Smooth muscle cell (in vitro differentiated cells): ENCODE measurements at regions not wholly inside any gene's neighbourhood (a gene's known extent, or its start where the extent isn't known, plus 50 kb on each side); places are given as distances from the start of the nearest gene placed in this dataset.

Experiments
- DNase-seq: peaks from one replicate; lab custom pipeline; 2025; ENCODE audit not compliant: unreplicated experiment; lab: John Stamatoyannopoulos, UW
- H2AFZ ChIP-seq: fragments of 200-600 bp; sonication (generic); 2 replicates; pipeline ENCODE4 v1.6.0; 2016; ENCODE audit warnings: antibody characterized with exemption, low read depth, mild to moderate bottlenecking
- H3F3A ChIP-seq: fragments of 200-600 bp; sonication (generic); 2 replicates; pipeline ENCODE4 v1.6.0; 2017; ENCODE audit warnings: antibody characterized with exemption, low read depth
- H3K27ac ChIP-seq: fragments of 200-600 bp; sonication (generic); 2 replicates; pipeline ENCODE4 v1.5.1; 2016; ENCODE audit warnings: low read depth, mild to moderate bottlenecking
- H3K27me3 ChIP-seq: fragments of 200-600 bp; sonication (generic); 2 replicates; pipeline ENCODE4 v1.6.1; 2016; ENCODE audit warnings: low read depth, mild to moderate bottlenecking
- H3K36me3 ChIP-seq: fragments of 200-600 bp; sonication (generic); 2 replicates; pipeline ENCODE4 v1.5.1; 2016; ENCODE audit warnings: low read depth
- H3K4me1 ChIP-seq: fragments of 200-600 bp; sonication (generic); 2 replicates; pipeline ENCODE4 v1.5.1; 2016; ENCODE audit warnings: low read depth
- H3K4me2 ChIP-seq: fragments of 200-600 bp; sonication (generic); 2 replicates; pipeline ENCODE4 v1.6.0; 2016; ENCODE audit warnings: mild to moderate bottlenecking
- H3K4me3 ChIP-seq: fragments of 200-600 bp; sonication (generic); 2 replicates; pipeline ENCODE4 v1.5.1; 2016; ENCODE audit warnings: mild to moderate bottlenecking
- H3K79me2 ChIP-seq: fragments of 200-600 bp; sonication (generic); 2 replicates; pipeline ENCODE4 v1.6.0; 2016; ENCODE audit warnings: low read depth, mild to moderate bottlenecking
- H3K9ac ChIP-seq: fragments of 200-600 bp; sonication (generic); 2 replicates; pipeline ENCODE4 v1.6.0; 2016; ENCODE audit warnings: low read depth
- H3K9me3 ChIP-seq: fragments of 200-600 bp; sonication (generic); replicated peaks from 2 replicates; pipeline ENCODE4 v1.5.1; 2016; ENCODE audit warnings: low read depth
- H4K20me1 ChIP-seq: fragments of 200-600 bp; sonication (generic); 2 replicates; pipeline ENCODE4 v1.6.0; 2016; ENCODE audit warnings: low read depth
- WGBS: methylation state at CpG from one replicate; pipeline ENCODE4 v1.1.7; 2016; ENCODE audit warnings: low lambda C conversion rate; 5-methylcytosine and 5-hydroxymethylcytosine counted together
- TF ChIP-seq, protein P1 (sequence below): fragments of 200-600 bp; sonication (generic); IDR thresholded peaks from 2 replicates; pipeline ENCODE4 v1.5.1; 2017; ENCODE audit warnings: borderline replicate concordance, mild to moderate bottlenecking, antibody characterized with exemption; ENCODE audit not compliant: insufficient read depth, poor library complexity, severe bottlenecking

DNA sequence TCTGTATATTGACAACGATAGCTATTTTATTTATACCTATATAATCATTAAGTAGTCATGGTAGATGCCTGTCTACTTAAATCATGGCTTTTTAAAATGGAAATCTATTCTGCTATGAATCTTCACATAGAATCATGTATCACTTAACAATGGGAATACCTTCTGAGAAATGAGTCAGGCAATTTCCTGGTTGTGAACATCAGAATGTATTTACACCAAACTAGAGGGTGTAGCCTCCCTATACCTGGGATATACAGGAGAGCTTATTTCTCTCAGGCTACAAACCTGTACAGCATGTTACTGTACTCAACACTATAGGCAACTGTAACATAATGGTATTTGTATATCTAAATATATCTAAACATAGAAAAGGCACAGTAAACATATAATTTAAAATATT, 502.3 kb downstream of the ZWINT start:
- no peak overlapping the region for H3K4me3 ChIP-seq
- H3F3A ChIP-seq = no peaks in the 10 kb centered on the region
- H3K27ac ChIP-seq = no peak overlapping the region
- H3K36me3 ChIP-seq = no peaks in the 10 kb centered on the region
- no peak overlapping the region for H3K4me2 ChIP-seq
- no peak overlapping the region for H2AFZ ChIP-seq
- H3K9me3 ChIP-seq = no peaks in the 10 kb centered on the region
- no peak for DNase-seq
- no peaks in the 10 kb centered on the region for H3K27me3 ChIP-seq
- H3K4me1 ChIP-seq = no peaks in the 10 kb centered on the region
- H3K9ac ChIP-seq = no peak overlapping the region
- TF ChIP-seq, protein P1, sequence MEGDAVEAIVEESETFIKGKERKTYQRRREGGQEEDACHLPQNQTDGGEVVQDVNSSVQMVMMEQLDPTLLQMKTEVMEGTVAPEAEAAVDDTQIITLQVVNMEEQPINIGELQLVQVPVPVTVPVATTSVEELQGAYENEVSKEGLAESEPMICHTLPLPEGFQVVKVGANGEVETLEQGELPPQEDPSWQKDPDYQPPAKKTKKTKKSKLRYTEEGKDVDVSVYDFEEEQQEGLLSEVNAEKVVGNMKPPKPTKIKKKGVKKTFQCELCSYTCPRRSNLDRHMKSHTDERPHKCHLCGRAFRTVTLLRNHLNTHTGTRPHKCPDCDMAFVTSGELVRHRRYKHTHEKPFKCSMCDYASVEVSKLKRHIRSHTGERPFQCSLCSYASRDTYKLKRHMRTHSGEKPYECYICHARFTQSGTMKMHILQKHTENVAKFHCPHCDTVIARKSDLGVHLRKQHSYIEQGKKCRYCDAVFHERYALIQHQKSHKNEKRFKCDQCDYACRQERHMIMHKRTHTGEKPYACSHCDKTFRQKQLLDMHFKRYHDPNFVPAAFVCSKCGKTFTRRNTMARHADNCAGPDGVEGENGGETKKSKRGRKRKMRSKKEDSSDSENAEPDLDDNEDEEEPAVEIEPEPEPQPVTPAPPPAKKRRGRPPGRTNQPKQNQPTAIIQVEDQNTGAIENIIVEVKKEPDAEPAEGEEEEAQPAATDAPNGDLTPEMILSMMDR = no peak
- whole genome bisulfite sequencing = 94% methylated on average over 1 of the region's 1 CpG
- H3K79me2 ChIP-seq = no peaks in the 10 kb centered on the region
- no peaks in the 10 kb centered on the region for H4K20me1 ChIP-seq

DNA sequence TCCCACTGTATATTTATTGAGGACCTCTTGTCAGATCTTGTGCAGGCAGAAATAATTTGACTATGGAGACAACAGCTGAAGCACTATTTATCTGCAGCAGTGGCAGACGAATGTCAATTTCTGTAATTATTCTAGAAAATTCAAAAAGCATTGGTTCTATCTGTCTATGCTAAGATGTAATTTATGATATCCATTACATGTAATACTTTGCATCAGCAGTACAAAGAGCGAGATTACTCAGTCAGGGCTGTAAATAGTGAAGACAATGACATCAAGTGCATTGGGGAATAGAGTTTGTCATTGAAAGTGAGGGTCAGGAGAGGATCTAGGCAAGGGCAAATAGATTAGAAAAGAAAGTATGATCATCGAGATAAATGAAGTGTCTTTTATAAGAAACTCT, 508.2 kb downstream of the ZWINT start:
- Histone ChIP-seq H3F3A (no peaks in the 10 kb centered on the region), H3K36me3 (no peaks in the 10 kb centered on the region), H3K9ac (no peak overlapping the region), H3K4me3 (no peak overlapping the region), H2AFZ (no peak overlapping the region), H3K27ac (no peak overlapping the region), H3K4me2 (no peak overlapping the region), H3K4me1 (no peaks in the 10 kb centered on the region), H3K9me3 (no peaks in the 10 kb centered on the region), H3K79me2 (no peaks in the 10 kb centered on the region), H3K27me3 (no peaks in the 10 kb centered on the region), H4K20me1 (no peaks in the 10 kb centered on the region)
- TF ChIP-seq, protein P1 = no peak
- 93% methylated on average over 3 of the region's 3 CpGs for WGBS
- DNase-seq = no peak

DNA sequence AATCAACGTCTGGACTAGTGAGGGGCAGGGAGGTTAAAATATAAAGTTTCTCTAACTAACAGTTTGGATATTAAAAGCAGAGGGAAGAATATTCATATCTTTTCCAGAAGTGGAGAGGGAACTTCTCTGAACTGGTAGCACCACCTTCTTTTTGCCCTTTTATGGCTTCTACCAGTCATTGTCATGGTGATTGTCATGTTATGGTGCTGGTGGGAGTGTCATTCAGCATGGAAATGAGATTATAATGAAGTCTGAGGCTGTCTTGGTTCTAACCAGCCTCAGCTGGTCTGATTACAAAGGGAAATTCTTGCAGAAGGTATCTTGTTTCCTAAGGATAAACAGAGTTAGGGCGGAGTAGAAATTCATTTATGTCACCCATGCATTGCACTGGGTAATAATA, 523.8 kb downstream of the ZWINT start:
- 98% methylated on average over 2 of the region's 2 CpGs for WGBS
- Histone ChIP-seq H3K4me3 (no peak overlapping the region), H3K4me2 (no peak overlapping the region), H3K79me2 (no peaks in the 10 kb centered on the region), H4K20me1 (no peaks in the 10 kb centered on the region), H3K9ac (no peak overlapping the region), H3K4me1 (no peaks in the 10 kb centered on the region), H3F3A (no peaks in the 10 kb centered on the region), H3K9me3 (no peaks in the 10 kb centered on the region), H3K27ac (no peak overlapping the region), H2AFZ (no peak overlapping the region), H3K27me3 (no peaks in the 10 kb centered on the region), H3K36me3 (no peaks in the 10 kb centered on the region)
- TF ChIP-seq, protein P1 = no peak
- DNase-seq = no peak

DNA sequence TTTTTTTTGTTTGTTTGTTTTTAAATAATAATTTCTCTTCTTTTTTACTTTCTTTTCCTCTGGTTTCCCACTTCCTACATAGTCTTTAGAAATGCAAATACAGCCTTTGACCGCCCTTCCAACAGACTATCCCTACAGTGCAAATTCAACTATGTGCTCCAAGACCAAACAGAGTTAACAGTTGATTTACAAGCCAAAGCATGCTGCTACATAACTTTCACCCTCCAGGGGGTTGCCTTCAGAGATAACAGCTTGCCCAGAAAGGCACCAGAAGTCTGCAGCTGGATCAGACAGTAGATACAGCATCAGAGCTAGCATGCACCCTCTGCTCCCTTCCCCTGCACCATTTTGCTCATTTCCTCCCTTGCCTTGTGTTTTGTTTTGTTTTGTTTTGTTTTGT, 539.0 kb downstream of the ZWINT start:
- TF ChIP-seq, protein P1 = no peak
- no peaks in the 10 kb centered on the region for H3K27me3 ChIP-seq
- no peaks in the 10 kb centered on the region for H3K9me3 ChIP-seq
- H3K27ac ChIP-seq = no peak overlapping the region
- no peak overlapping the region for H3K4me2 ChIP-seq
- H3F3A ChIP-seq = no peaks in the 10 kb centered on the region
- H3K79me2 ChIP-seq = no peaks in the 10 kb centered on the region
- 52% methylated on average over 1 of the region's 1 CpG for WGBS
- H4K20me1 ChIP-seq = no peaks in the 10 kb centered on the region
- no peak overlapping the region for H2AFZ ChIP-seq
- DNase-seq = no peak
- H3K36me3 ChIP-seq = no peaks in the 10 kb centered on the region
- H3K9ac ChIP-seq = no peak overlapping the region
- H3K4me3 ChIP-seq = no peak overlapping the region
- H3K4me1 ChIP-seq = no peaks in the 10 kb centered on the region
